Left colon (tissue), 2 donors: ENCODE measurements at regions not wholly inside any gene's neighbourhood (a gene's known extent, or its start where the extent isn't known, plus 50 kb on each side); places are given as distances from the start of the nearest gene placed in this dataset.

Experiments
- ATAC-seq: fragments of 200-7000 bp; cut with Tn5 transposase; one replicate; pipeline ENCODE4 v1.9.1; 2020; ENCODE audit warnings: mild to moderate bottlenecking, moderate library complexity
- DNase-seq, 2 donors: peaks; one replicate each; pipeline ENCODE4 v3.0.0-alpha.2; 2020
- intact Hi-C, 2 donors: fragments of 100-400 bp; cut with DNase I in 1 of 2; cut with micrococcal nuclease in 1 of 2; formaldehyde crosslinking; loops; one replicate each; pipeline versions ENCODE4 v1.11.2 to v1.14.0; 2022; cut with DNase I, micrococcal nuclease
- donor health status: DM: no; HTN: no; CAD: no.
- donor health status: DM: yes; HTN: yes; CAD: no.

DNA sequence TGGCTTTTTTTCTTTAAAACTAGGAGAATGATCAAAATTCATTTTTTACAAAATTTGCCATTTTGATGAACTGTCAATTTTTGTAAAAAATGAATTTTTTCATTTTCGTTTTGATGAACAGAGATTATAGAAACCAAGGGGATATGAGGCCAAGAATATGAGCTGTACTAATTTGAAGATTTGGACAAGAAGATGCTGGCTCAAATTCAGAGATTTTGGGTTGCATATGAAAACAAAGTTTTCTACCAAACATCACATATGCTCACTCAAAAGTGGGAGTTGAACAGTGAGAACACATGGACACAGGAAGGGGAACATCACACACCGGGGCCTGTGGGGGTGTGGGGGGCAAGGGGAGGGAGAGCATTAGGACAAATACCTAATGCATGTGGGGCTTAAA is 230.7 kb downstream of the SNAPC1 start:
- ATAC-seq (no peak), DNase-seq (no peak)
- intact Hi-C loops, result no loop called here

DNA sequence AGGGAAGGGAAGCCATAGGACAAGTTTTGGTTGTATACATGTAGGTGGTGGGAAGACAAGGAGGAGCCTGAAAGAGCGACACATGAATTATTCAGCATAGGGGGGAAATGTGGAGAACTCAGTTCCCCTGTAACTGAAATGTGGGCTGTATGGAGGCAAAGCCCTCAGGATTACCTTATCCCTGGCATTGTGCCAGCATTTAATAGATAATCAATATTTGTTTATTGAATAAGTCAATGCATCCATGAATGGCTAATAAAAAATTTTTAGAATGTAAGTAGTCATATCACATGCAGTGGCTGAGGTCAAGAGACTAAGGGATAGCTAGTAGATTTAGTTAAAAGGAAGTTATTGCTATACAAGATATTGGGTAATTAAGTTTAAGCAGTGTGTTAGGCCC is 232.4 kb downstream of the SNAPC1 start:
- ATAC-seq (no peak), DNase-seq (no peak)
- intact Hi-C loops, result no loop called here

DNA sequence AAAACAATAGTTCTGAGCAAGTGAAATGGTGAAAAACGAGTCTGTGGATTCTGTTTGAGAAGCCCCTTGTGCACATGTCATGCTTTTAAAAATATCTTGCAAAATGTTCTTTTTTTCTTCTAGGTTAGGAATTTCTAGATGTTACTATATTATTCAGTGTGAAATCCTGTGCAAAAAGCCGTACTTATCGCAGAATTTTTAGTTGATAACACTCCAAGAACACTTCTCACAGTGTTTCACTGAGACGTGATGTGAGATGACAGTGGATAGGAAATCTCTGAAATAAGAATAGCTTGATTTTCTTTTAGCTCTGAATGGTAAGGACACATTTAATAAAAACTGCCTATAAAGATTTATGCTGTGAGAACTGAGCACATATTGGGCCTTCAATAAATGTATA is 234.5 kb downstream of the SNAPC1 start:
- no peak for DNase-seq
- intact Hi-C loops, result no loop called here

DNA sequence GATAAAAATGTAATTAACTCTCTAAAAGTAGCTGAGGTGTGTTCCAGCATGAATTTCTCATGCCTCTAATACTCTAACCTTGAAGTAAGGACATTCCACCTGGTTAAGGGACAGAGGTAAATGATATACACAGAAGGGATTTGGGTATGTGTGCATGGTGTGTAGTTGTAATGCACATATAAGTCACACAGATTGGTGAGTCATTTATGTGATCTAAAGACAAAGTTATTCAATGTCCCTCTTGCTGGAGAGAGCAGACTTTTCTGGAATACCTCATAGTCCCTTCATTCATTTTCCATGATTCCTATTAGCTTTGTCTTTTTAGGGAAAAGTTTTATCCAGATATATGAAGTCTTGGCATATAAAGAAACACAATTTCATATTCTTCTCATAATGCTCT is 234.9 kb downstream of the SNAPC1 start:
- intact Hi-C loops, result no loop called here
- DNase-seq (no peak), ATAC-seq (no peak)

More for the DNA sequence above, 234.5 kb downstream of the SNAPC1 start:
- ATAC-seq, result no peak

DNA sequence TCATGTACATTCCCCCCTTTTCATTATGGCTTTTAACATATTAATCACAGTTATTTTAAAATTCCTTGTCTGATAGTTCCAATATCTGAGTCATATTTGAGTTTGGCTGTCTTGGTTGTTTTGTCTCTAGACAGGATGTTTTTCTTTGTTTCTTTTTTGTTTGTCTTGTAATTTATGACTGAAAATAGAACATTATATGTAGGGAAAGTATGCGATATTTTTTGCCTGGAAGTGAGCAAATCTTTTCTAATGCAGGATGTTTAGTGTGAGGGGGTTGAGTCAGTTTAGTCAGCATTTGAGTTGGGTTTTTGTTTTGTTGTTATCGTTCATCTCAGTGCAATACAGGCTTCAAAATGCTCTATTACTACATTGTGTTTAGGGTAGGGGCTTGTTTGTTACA is 239.7 kb downstream of the SNAPC1 start:
- DNase-seq (no peak), ATAC-seq (no peak)
- intact Hi-C loops, result no loop called here

DNA sequence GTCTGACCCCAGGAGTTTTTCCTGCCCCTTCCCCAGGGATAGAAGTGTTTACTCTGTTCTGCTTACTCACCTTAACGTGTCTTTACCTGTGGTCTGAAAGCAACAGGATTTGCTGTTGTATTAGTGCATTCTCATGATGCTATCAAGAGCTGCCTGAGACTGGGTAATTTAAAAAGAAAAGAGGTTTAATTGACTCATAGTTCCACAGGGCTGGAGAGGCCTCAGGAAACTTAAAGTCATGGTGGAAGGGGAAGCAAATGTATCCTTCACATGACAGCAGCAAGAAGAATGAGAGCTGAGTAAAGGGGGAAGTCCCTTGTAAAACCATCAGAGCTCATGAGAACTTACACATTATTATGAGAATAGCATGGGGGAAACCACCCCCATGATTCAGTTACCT is 240.4 kb downstream of the SNAPC1 start:
- intact Hi-C loops, result no loop called here
- no peak for ATAC-seq
- DNase-seq, result no peak

DNA sequence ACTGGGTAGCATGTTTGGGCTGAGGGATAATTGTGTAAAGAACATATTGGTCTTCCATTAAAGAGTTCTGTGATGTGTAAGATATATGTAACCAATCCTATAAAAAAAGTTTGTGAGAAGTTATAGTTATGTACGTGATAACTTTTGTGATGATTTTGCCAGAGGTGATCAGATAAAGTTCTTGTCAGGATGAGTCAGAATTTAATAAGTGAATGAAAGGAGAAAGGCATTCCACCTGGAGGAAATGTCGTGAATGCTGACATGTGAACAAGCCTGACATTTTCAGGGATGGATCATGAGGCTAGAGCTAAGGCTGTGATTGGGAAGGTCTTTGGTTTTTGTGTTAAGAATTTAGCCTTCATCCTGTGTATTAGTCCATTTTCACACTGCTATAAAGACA is 241.5 kb downstream of the SNAPC1 start:
- no peak for ATAC-seq

DNA sequence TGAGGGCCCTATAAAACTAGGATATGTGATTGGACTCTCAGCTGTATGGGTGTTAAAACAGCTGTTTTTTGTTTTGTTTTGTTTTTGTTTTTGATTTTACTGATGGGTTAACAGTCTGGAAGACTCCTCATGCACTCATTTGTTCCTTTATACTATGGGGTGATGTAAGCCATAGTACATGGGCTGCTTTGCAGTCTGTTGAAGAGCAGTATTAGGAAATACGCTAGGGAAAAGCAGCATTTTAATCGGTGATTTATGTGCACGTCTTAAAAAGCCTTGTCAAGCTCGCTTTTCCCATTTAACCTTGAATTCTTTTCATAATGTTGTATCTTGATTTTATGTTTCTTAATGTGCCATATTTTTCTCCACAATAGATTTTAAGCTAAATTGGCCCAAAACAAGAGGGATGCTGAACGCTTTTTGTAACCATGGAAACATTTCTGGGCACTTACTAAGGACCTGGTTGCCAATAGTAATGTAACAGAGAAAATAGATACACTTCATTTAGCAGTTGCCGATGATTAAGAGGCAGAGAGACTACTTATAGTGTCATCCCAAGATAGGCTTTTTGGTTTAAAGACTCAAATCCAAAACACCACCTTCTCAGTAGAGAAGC is 244.0 kb downstream of the SNAPC1 start:
- intact Hi-C loops, result no loop called here
- ATAC-seq, result no peak
- DNase-seq, result no peak

More for the DNA sequence above, 241.5 kb downstream of the SNAPC1 start:
- intact Hi-C loops, result no loop called here
- DNase-seq, result no peak

DNA sequence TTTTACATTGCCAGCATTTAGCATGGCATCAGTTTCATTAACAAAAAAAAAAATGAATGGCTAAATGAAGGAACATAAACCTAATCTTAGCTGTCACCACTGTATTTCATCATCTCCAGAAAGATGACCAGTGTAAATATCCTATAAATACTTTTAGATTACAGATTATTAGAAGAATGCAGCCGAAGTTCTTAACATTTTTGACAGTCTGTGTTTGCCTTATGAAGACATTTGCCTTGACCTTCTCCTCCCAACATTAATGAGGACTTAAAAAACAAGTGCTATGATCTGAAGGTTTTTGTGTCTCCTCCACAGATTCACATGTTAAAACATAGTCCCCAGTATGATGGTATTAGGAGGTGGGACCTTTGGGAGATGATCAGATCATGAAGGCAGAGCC is 253.0 kb downstream of the SNAPC1 start:
- ATAC-seq (no peak), DNase-seq (no peak)
- intact Hi-C loops, result no loop called here

DNA sequence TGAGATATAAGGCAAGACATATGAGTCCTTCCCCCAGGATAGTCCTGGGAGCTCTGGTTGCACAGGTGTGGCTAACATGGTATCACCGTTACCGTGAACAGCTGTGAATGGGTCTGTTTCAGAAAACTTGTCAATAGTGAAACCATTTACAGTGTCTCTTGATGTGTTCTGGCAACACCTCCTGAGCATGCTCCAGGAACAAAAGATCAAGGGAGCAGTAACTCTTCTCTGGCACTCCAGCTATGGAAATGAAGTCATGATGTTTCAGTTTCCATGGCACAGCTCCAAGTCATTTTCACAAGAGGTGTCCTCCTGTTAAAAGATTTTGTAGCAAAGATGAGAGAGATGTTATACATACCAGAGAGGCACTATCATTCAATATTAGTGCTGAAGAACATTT is 253.7 kb downstream of the SNAPC1 start:
- ATAC-seq, result no peak
- intact Hi-C loops, result no loop called here

DNA sequence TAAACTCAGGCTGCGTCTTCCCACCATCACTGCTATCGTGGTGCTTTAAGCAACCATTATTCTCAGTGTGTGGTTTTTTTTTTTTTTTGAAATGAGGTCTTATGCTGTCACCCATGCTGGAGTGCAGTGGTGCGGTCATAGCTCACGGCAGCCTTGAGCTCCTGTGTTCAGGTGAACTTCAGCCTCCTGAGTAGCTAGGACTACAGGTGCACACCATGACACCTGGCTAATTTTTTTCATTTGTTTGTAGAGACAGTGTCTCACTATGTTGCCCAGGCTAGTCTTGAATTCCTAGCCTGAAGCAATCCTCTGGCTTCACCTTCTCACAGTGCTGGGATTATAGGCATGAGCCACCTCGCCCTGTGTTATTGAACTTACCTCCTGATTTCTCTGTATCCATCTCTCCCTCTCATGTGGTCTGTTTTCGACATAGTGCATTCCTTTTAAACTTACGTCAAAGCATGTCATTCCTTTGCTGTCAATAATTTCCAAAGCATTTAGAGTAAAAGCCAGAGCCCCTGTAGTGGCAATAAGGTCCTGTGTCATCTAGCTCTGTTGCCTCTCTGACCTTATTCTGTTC is 255.5 kb downstream of the SNAPC1 start:
- ATAC-seq (no peak), DNase-seq (no peak)
- intact Hi-C loops, result no loop called here

More for the DNA sequence above, 253.7 kb downstream of the SNAPC1 start:
- DNase-seq, result no peak

DNA sequence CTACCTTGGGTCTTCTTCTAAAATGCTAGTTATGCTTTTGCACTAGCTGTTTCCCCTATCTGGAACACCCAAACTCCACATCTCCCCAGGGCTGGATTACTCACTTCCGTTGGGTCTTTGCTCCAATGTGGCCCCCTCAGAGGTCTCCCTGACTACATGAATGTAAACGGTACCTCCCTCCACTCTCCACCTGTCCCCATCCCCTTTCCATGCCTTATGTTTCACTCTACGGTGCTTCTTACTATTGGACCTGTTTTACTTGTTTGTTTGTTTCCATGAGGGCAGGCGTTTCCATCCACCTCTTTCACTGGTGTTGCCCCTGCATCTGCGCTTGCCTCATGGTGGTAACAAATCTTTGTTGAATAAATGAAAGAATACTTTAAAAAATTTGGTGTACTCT is 256.4 kb downstream of the SNAPC1 start:
- DNase-seq (no peak), ATAC-seq (no peak)
- intact Hi-C loops, result no loop called here

DNA sequence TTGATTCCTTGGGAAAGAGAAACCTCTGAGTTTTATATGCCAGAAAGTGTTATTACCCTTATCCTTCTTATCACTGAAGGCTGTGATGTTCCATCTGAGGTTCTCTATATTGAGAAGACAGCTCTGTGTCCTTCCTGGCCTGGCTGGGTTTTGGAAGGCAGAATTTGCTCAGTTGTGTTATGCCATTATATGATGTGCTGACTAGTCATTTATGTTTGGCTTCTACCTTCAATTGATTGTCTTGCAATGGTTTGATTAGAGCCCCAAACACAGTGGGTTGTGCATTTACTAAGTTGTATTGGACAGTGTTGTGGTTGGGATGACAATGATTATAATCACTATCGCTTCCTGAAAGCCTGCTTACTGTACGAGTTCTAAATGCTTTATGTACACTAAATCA is 265.7 kb downstream of the SNAPC1 start:
- DNase-seq, result no peak
- no peak for ATAC-seq
- intact Hi-C loops, result no loop called here

DNA sequence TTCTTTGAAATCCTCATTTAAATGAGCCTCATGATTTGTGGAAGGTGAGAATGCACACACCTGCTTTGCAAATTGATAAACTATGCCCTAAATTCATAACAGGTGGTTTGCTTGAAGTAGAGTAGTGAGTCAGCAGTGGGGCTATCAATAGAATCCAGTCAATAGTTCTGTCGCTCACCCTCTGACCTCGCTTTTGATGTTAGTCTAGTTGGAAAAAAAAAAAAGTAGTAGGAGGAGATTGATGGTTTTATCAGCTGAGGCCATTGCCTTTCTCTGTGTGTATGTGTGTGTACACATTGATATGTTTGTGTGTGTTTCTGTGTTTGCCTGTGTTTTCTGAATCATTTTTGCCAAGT is 267.3 kb downstream of the SNAPC1 start:
- intact Hi-C loops, result no loop called here
- DNase-seq (no peak), ATAC-seq (no peak)

DNA sequence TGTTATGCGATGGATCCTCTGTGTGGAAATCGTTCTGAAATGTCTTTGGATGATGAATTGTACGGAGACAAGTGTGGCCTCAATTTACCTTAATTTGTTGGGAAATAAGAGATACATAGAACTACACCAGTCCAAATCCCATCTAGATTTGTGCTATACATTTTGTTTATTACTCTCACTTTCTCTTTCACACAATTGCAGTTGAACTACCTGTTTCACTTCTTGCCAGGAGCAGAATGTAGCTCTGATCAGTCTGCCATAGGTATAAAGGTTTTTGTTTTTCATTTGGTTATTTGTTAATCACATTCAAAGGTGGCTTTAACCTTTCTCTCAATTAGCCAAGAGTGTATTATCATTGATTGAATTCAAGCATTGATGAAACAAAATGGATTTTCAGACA is 268.2 kb downstream of the SNAPC1 start:
- no peak for ATAC-seq
- intact Hi-C loops, result no loop called here
- DNase-seq, result no peak

DNA sequence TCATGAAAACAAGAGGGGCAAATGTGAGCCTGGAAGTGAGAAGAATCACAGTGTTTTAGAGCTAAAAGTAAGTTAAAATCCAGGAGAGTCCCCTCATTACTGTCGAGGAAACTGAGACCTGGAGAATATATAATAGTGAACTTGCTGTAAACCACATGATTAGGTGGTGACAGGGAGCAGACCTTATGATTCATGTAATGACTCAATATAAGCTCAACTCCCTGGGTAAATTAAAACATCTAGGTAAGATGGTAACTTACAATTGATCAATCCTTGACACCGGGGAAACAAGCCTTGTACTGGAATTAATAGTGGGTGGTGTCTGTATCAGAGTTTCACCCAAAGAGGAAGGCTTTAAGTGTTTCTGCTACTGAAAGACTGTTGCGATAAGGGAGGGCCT is 269.3 kb downstream of the SNAPC1 start:
- no peak for DNase-seq
- intact Hi-C loops, result no loop called here
- ATAC-seq, result no peak

DNA sequence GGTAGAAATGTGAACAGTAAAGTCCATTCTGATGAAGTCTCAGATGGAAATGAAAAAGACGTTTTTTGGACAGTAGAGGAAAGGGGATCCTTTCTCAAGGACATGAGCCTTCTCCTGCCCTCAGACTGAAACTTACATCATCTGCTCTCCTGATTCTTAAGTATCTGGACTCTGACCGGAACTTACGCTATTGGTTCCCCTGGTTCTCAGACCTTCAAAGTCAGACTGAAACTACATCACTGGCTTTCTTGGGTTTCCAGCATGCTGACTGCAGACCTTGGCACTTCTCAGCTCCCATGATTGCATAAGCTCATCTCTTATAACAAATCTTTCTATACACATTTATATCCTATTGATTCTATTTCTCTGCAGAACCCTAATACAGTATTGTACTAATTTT is 291.0 kb downstream of the SNAPC1 start:
- ATAC-seq (no peak), DNase-seq (no peak)
- intact Hi-C loops, result no loop called here

DNA sequence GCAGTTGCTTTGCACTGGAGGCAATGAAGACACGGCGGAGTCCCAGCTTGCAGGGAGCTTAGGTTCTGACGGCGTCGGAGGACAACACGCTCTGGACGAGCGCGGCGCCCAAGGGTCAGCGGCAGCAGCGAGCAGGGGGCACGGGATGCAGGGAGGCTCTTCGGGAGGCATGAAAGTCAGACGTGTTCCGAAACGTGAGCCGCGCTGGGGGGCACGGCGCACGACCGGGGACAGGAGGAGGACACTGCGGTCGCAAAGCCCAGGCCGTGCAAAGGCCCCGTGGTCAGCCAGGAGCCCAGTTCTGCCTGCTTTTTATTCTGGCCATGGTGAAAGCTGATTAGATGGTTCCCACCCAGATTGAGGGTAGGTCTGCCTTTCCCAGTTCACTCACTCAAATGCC is 294.6 kb downstream of the SNAPC1 start:
- intact Hi-C loops, result no loop called here
- ATAC-seq (no peak), DNase-seq (no peak)

DNA sequence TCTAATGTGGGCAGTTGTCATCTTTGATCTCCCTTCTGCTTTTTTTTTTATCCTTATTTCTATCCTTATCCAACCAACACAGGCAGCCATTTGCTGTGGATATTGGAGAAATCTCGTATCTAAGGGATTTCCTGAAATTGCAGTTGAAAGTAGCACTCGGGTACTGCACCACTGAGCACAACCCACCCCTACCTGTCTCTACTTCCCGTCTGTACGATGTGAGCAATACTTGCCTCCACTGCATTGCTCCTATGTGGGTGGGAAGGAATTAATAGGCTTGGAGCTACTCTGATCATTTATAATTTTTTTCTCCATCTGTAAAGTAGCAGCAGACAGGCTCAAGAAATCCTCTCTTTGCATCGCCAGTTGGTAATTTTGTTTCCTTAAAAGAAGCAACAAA is 300.4 kb downstream of the SNAPC1 start:
- DNase-seq (no peak), ATAC-seq (no peak)
- intact Hi-C loops, result no loop called here

DNA sequence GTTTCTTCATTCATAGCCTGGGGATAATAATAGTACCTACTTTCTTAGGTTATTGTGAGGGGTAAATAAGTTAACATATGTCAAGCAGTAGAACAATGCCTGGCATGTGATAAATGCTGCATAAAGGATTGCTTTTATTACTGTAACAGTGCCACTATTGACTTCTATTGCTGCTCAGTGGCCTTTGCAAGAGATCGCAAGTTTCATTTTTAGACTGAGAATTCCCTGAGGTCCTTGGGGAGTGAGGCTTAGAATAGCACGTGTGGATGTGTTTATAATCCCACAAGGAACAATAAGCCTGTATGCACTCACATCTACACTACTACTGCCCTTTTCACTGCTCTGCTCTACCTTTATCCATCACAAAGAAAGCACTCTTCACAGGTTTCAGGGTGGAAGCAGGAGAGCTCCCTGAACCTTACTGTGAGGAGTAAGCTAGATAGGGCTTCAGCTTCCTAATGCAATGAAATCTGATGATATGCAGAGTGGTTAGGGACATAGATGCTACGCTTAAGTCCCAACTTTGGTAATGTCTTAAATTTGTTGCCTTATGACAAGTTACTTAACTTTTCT is 302.6 kb downstream of the SNAPC1 start:
- DNase-seq (no peak), ATAC-seq (no peak)
- intact Hi-C loops, result no loop called here

DNA sequence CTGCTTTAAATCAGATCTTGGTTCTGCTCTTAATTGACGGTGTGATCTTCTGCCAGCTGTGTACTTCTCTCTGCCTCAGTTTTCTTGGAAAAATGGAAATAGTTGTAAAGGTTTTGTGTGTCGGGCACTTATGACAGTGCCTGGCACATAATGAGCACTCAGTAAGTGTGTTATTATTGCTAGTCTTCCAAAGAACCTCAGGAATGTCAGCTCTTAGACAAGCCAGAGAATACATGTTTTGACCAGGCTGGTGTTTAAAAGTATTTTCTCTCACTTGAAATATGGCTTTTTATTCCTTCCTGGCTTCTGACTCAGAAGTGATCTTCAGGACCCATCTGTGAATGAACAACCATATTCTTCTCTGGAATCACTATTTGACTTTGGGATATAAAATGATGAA is 304.1 kb downstream of the SNAPC1 start:
- ATAC-seq (no peak), DNase-seq (no peak)
- intact Hi-C loops, result no loop called here
